Upper lobe of left lung (tissue), 4 donors: ENCODE measurements at regions not wholly inside any gene's neighbourhood (a gene's known extent, or its start where the extent isn't known, plus 50 kb on each side); places are given as distances from the start of the nearest gene placed in this dataset.

ENCODE experiments used
- CTCF ChIP-seq, 6 experiments: fragments of 450-650 bp in 4 of 6; fragments of 200-600 bp in 2 of 6; sonication (generic) in 2 of 6; IDR thresholded peaks; one replicate each; pipeline ENCODE4 v1.5.1; 2016 to 2019; ENCODE audit warnings: antibody characterized with exemption in 6 of 6
- EP300 ChIP-seq, 4 donors: sonication (generic); formaldehyde crosslinking; IDR thresholded peaks; one replicate each; pipeline ENCODE4 v1.5.1; 2017; ENCODE audit warnings: antibody characterized with exemption in 4 of 4, control low read depth in 2 of 4
- POLR2A ChIP-seq, 4 donors: fragments of 450-650 bp; IDR thresholded peaks; one replicate each; pipeline ENCODE4 v1.5.1; 2016 to 2017; ENCODE audit warnings: antibody characterized with exemption in 4 of 4, mild to moderate bottlenecking in 2 of 4
- POLR2AphosphoS5 ChIP-seq, 2 donors: sonication (generic); formaldehyde crosslinking; IDR thresholded peaks; one replicate each; pipeline ENCODE4 v1.5.1; 2017; ENCODE audit warnings: antibody characterized with exemption in 2 of 2

GRCh38 chr13:62094932-62095331 lies 679.3 kb upstream of the PCDH20 start:
- TF ChIP-seq EP300 (IDR thresholded peaks at IDR 0.05) = no peak
- no peak for TF ChIP-seq CTCF (IDR thresholded peaks at IDR 0.05)
- TF ChIP-seq POLR2A (IDR thresholded peaks at IDR 0.05) = no peak
- no peak for TF ChIP-seq POLR2AphosphoS5 (IDR thresholded peaks at IDR 0.05)
